Right ventricle myocardium inferior (tissue), 1 donor: ENCODE measurements at regions not wholly inside any gene's neighbourhood (a gene's known extent, or its start where the extent isn't known, plus 50 kb on each side); places are given as distances from the start of the nearest gene placed in this dataset.
"Not testable (repeated sequence)": the region's sequence is repeated elsewhere in the genome, so short reads cannot be mapped to it uniquely, and the experiment has no call there.

Experiments used
- ATAC-seq: fragments of 200-7000 bp; cut with Tn5 transposase; one replicate; pipeline ENCODE4 v1.9.1; 2020; ENCODE audit warnings: mild to moderate bottlenecking, moderate library complexity
- DNase-seq: peaks from one replicate; pipeline ENCODE4 v3.0.0; 2021; ENCODE audit errors: missing footprints
- intact Hi-C: fragments of 100-400 bp; cut with DNase I; formaldehyde crosslinking; loops from one replicate; pipeline ENCODE4 v1.11.0; 2022
- donor health status: DM: no; HTN: yes; CAD: no; lungs with severe emphysema.

GRCh38 chr13:90494849-90495248 lies 852.6 kb upstream of the MIR17HG start:
- DNase-seq, ATAC-seq, intact Hi-C loops: not testable (repeated sequence)

- DNase-seq (no peak), ATAC-seq (no peak)
- intact Hi-C loops = no loop called here
These were observed 849.4 kb upstream of the MIR17HG start for GRCh38 chr13:90498096-90498495.

- DNase-seq (no peak), ATAC-seq (no peak)
- intact Hi-C loops = no loop called here
These were observed 848.7 kb upstream of the MIR17HG start for GRCh38 chr13:90498816-90499215.

GRCh38 chr13:90500569-90500968 lies 846.9 kb upstream of the MIR17HG start:
- DNase-seq (no peak), ATAC-seq (peak; percentile 75)
- intact Hi-C loops = loop anchor here (10.0 kb wide), 1 partner anchor 364 kb away; no protein-coding TSS in a partner anchor

GRCh38 chr13:90502153-90502552 lies 845.3 kb upstream of the MIR17HG start:
- intact Hi-C loops = loop anchor here (10.0 kb wide), 1 partner anchor 363 kb away; no protein-coding TSS in a partner anchor
- DNase-seq = peak; percentile 65

GRCh38 chr13:90502762-90503161 lies 844.7 kb upstream of the MIR17HG start:
- DNase-seq = no peak
- no peak for ATAC-seq
- intact Hi-C loops = loop anchor here (10.0 kb wide), 1 partner anchor 362 kb away; no protein-coding TSS in a partner anchor

More at GRCh38 chr13:90502153-90502552, 845.3 kb upstream of the MIR17HG start:
- peak; percentile 93 for ATAC-seq

- ATAC-seq = no peak
- intact Hi-C loops = no loop called here
- no peak for DNase-seq
These were observed 837.2 kb upstream of the MIR17HG start for GRCh38 chr13:90510319-90510718.

- DNase-seq (no peak), ATAC-seq (no peak)
- intact Hi-C loops = no loop called here
These were observed 835.6 kb upstream of the MIR17HG start for GRCh38 chr13:90511903-90512302.

GRCh38 chr13:90514712-90515111 lies 832.8 kb upstream of the MIR17HG start:
- DNase-seq, intact Hi-C loops, ATAC-seq: not testable (repeated sequence)

- DNase-seq = no peak
- intact Hi-C loops = no loop called here
- ATAC-seq = no peak
These were observed 829.1 kb upstream of the MIR17HG start for GRCh38 chr13:90518417-90518816.

GRCh38 chr13:90519157-90519556 lies 828.3 kb upstream of the MIR17HG start:
- no peak for ATAC-seq
- DNase-seq = no peak
- intact Hi-C loops = no loop called here

GRCh38 chr13:90526711-90527110 lies 820.8 kb upstream of the MIR17HG start:
- ATAC-seq (no peak), DNase-seq (no peak)
- intact Hi-C loops = no loop called here

GRCh38 chr13:90531744-90532143 lies 815.7 kb upstream of the MIR17HG start:
- ATAC-seq = no peak
- intact Hi-C loops = no loop called here
- DNase-seq = no peak

GRCh38 chr13:90532861-90533492 lies 814.5 kb upstream of the MIR17HG start:
- intact Hi-C loops = no loop called here
- DNase-seq = no peak
- no peak for ATAC-seq

GRCh38 chr13:90533866-90534265 lies 813.6 kb upstream of the MIR17HG start:
- ATAC-seq = no peak

GRCh38 chr13:90534617-90535370 lies 812.7 kb upstream of the MIR17HG start:
- peak; percentile 13 for DNase-seq
- no peak for ATAC-seq
- intact Hi-C loops = no loop called here

More at GRCh38 chr13:90533866-90534265, 813.6 kb upstream of the MIR17HG start:
- intact Hi-C loops = no loop called here
- DNase-seq = no peak

GRCh38 chr13:90535421-90535820 lies 812.1 kb upstream of the MIR17HG start:
- intact Hi-C loops = no loop called here
- ATAC-seq (no peak), DNase-seq (no peak)

- DNase-seq (no peak), ATAC-seq (no peak)
- intact Hi-C loops = no loop called here
These were observed 809.4 kb upstream of the MIR17HG start for GRCh38 chr13:90538063-90538462.

GRCh38 chr13:90541346-90541745 lies 806.1 kb upstream of the MIR17HG start:
- intact Hi-C loops = no loop called here
- DNase-seq (no peak), ATAC-seq (no peak)

GRCh38 chr13:90542959-90543505 lies 804.5 kb upstream of the MIR17HG start:
- no peak for DNase-seq
- ATAC-seq = no peak
- intact Hi-C loops = no loop called here
